ENCODE measurements at regions not wholly inside any gene's neighbourhood (a gene's known extent, or its start where the extent isn't known, plus 50 kb on each side); places are given as distances from the start of the nearest gene placed in this dataset.

GRCh38 chr21:16377120-16377658 is 647.4 kb downstream of the USP25 start:
- DNase-seq = no peak

GRCh38 chr21:16377857-16378256 is 648.1 kb downstream of the USP25 start:
- DNase-seq = no peak

- no peak for DNase-seq
Observed at GRCh38 chr21:16378525-16378924, 648.7 kb downstream of the USP25 start.

- no peak for DNase-seq
Observed at GRCh38 chr21:16388291-16388690, 658.5 kb downstream of the USP25 start.

GRCh38 chr21:16388911-16389560 is 659.3 kb downstream of the USP25 start:
- no peak for DNase-seq

GRCh38 chr21:16389643-16390042 is 659.9 kb downstream of the USP25 start:
- DNase-seq = no peak

GRCh38 chr21:16395285-16395684 is 665.5 kb downstream of the USP25 start:
- no peak for DNase-seq

DNA sequence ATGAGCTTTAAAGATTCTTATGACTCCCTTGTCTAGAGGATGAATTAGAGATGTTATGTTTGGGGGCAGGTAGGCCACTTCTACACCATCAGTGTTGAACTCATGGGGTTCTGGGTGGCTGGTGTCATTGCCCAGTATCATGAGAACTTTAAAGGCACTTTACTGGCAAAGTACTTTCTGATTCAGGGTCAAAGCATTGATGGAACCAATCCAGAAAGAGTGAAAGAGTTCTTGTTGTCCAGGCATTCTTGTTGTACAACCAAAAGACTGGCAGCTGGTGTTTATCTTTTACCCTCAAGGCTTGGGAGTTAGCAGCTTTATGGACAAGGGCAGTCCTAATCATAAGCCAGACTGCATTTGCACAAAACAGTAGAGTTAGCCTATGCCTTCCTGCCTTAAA is 673.0 kb downstream of the USP25 start:
- DNase-seq = no peak

GRCh38 chr21:16404776-16405175 is 675.0 kb downstream of the USP25 start:
- no peak for DNase-seq

GRCh38 chr21:16406355-16406754 is 676.6 kb downstream of the USP25 start:
- no peak for DNase-seq

- DNase-seq = no peak
Observed at GRCh38 chr21:16407403-16408240, 677.8 kb downstream of the USP25 start.

- DNase-seq = no peak
Observed at GRCh38 chr21:16408280-16408679, 678.5 kb downstream of the USP25 start.

- no peak for DNase-seq
Observed at GRCh38 chr21:16409352-16409751, 679.6 kb downstream of the USP25 start.

DNA sequence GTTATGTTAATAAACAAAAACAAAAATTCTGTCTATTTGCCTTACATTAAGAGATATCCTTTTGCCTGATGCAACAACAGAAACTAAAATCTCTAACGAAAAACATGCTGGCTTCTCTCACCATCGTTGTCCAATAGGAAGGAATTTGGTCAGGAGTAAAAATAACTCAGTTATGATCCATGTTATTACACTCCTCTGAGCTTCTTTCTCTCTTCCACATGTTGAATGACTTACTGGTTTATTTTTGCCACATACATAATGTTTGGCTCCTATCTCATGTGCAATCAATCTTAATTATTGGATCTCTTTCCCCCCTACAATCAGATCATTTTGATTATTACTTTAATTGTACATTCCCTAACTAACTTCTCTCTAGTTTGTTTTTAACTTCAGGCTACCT is 688.4 kb downstream of the USP25 start:
- no peak for DNase-seq

DNA sequence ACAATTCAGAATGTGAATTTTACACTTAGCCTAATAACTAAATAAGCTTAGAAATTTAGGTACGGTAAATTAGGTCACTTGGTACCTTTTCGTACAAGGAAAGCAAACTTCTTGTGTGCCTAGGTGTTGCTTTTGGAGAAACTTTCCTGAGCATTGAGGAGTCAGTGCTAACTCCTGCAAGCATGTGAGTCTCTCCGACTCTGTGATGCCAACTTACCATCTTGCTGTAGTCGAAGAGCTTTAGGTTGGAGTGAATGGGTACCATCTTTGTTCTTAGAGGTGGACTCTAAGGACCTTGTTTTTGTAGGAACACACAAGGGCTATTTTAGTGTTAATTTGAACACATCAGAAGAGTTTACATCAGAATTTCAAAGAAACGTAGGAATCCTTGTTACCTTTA is 688.9 kb downstream of the USP25 start:
- DNase-seq = no peak

- peak; percentile 68 for DNase-seq
Observed at GRCh38 chr21:16419188-16419921, 689.6 kb downstream of the USP25 start.

DNA sequence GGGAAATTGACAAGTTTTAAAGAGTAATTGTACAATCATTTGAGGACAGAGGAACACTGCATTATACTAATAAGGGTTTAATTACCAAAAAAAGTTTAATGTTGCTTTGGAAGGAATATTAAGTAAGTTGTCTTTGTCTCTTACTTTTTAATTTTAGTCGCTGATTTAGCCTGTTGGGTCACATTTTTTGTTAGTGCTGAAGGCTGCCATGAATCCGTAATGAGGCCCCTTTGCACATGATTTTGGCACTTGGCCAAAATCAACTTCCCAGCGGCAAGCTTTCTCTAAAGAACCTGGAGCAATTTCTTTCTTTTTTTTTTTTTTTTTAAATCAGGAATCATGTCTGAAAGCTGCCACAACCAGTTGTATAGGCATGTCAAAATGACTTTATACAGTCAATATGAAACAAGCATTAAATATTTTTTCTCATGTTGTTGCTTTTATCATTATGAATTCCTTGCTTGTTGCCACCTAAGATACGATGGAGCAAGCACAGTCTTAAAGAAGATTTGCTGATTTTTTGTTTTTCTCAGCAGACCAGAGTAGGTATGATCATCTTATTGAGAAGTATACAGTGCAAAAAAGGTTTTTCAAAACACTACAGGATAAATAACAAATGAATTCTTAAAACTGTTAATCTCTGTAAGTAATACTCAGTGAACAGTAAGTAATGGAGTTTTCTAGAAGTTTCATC is 690.4 kb downstream of the USP25 start:
- peak; percentile 32 for DNase-seq

- no peak for DNase-seq
Observed at GRCh38 chr21:16421007-16421406, 691.2 kb downstream of the USP25 start.

DNA sequence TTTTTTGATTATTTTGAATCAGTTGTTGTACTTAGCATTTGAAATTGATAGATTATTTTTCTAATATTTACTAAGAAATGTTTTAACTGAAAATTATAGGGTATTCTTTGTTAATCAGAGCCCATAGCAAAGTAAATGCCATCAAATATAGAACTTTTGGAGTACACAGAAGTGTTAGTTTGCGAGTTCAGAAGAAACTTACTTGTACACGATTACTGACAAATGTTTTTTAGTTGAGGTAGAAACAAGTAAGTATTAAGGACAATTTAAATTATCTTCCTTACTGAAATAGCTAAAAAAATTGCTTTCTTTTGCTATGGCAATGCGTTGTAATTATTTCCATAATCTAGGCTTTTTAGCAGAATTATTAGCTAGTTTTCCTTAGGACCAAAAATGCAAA is 692.2 kb downstream of the USP25 start:
- DNase-seq = no peak

DNA sequence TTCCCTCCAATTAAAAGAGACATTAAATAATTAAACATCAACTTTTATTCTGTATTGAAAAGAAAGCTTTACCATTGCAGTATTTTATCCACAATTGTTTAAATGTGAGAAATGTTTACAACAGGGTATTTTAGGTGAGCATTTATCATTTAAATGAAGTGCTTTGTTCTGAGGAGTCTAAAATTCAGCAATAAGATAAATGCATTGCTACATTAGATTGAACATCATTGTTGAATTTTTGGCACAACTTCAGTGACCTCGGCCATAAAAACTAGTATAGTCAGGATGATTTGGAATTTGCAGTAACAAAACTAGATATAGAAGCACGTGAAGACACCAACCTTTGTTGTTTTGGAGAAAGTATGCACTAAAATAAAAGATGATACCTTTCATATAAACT is 692.9 kb downstream of the USP25 start:
- no peak for DNase-seq

DNA sequence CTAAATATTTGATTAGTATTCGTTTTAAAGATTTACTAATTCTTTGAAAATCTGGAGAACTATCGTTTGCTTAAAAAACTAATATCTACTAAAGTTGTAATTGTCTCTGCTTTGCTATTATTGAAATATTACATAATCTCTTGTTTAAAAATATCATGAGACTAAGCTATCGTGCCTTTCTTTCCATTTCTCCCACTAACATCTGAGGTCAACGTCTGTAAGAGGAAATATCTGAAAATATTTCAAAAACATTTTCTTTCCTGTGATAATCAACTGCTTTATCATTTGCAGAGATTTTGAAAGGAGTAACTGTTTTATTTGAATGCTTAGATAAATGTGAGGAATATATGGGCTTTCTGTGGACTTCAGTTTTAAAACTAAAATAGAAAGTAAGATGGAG is 694.1 kb downstream of the USP25 start:
- DNase-seq = no peak

GRCh38 chr21:16424331-16424751 is 694.6 kb downstream of the USP25 start:
- no peak for DNase-seq

GRCh38 chr21:16425376-16425775 is 695.6 kb downstream of the USP25 start:
- no peak for DNase-seq
